HEK293 (cell line): ENCODE measurements at regions not wholly inside any gene's neighbourhood (a gene's known extent, or its start where the extent isn't known, plus 50 kb on each side); places are given as distances from the start of the nearest gene placed in this dataset.
A peak's percentile ranks its signal among the peaks of the same experiment; 100 is the strongest.

Experiments used
- CTCF ChIA-PET: fragments of 350-600 bp; formaldehyde crosslinking; extraction: SDS; loops from one replicate; lab custom pipeline; 2021; ENCODE audit warnings: antibody characterized with exemption; lab: Yijun Ruan, JAX
- POLR2A ChIA-PET: fragments of 300-600 bp; formaldehyde crosslinking; extraction: SDS; loops from one replicate; lab custom pipeline; 2020; ENCODE audit warnings: antibody characterized with exemption, inconsistent platforms; lab: Yijun Ruan, JAX
- H3K27ac ChIP-seq: fragments of 200-500 bp; sonication (Bioruptor generic); 2 replicates; pipeline ENCODE4 v1.5.1; 2014; ENCODE audit warnings: low read depth, low read length, control low read depth, inconsistent platforms; ENCODE audit errors: extremely low read depth
- H3K36me3 ChIP-seq, 2 experiments: fragments of 200-500 bp in 1 of 2; sonication (Bioruptor generic) in 1 of 2; 1 replicate in 1 of 2; 2 replicates in 1 of 2; pipeline ENCODE4 v1.5.1; 2014 to 2017; ENCODE audit warnings: inconsistent platforms in 2 of 2, low read length in 2 of 2; ENCODE audit not compliant: control insufficient read depth in 2 of 2, insufficient read depth in 1 of 2
- H3K4me1 ChIP-seq: fragments of 200-500 bp; sonication (Bioruptor generic); 2 replicates; pipeline ENCODE4 v1.5.1; 2014; ENCODE audit warnings: mild to moderate bottlenecking, low read length, inconsistent platforms; ENCODE audit not compliant: control insufficient read depth, insufficient read depth
- H3K4me3 ChIP-seq: 2 replicates; pipeline ENCODE4 v1.5.1; 2011; ENCODE audit warnings: low read depth, mild to moderate bottlenecking, control low read depth, low read length, moderate library complexity
- H3K9me3 ChIP-seq: fragments of 200-500 bp; sonication (Bioruptor generic); 2 replicates; pipeline ENCODE4 v1.5.1; 2014; ENCODE audit warnings: low read depth, low read length, inconsistent platforms; ENCODE audit not compliant: control insufficient read depth, insufficient read depth
- KLF7 ChIP-seq: fragments of 450-650 bp; formaldehyde crosslinking; IDR thresholded peaks from 2 replicates; pipeline ENCODE4 v1.5.1; 2016; ENCODE audit warnings: missing biosample characterization, missing genetic modification characterization, borderline replicate concordance
- ZBTB8A ChIP-seq: fragments of 450-650 bp; formaldehyde crosslinking; IDR thresholded peaks from 2 replicates; pipeline ENCODE4 v1.5.1; 2016; ENCODE audit warnings: missing biosample characterization, missing genetic modification characterization
- ZFP69B ChIP-seq: fragments of 450-650 bp; formaldehyde crosslinking; IDR thresholded peaks from 2 replicates; pipeline ENCODE4 v1.5.1; 2016; ENCODE audit warnings: missing biosample characterization, missing genetic modification characterization
- ZNF133 ChIP-seq: fragments of 450-650 bp; formaldehyde crosslinking; IDR thresholded peaks from 2 replicates; pipeline ENCODE4 v1.5.1; 2016; ENCODE audit warnings: missing biosample characterization, missing genetic modification characterization
- ZNF169 ChIP-seq: fragments of 450-650 bp; formaldehyde crosslinking; IDR thresholded peaks from 2 replicates; pipeline ENCODE4 v1.5.1; 2016; ENCODE audit warnings: missing biosample characterization, missing genetic modification characterization
- ZNF280D ChIP-seq: fragments of 450-650 bp; formaldehyde crosslinking; IDR thresholded peaks from 2 replicates; pipeline ENCODE4 v1.5.1; 2016; ENCODE audit warnings: missing biosample characterization, missing genetic modification characterization
- ZNF324 ChIP-seq: fragments of 450-650 bp; formaldehyde crosslinking; IDR thresholded peaks from 2 replicates; pipeline ENCODE4 v1.5.1; 2016; ENCODE audit warnings: missing biosample characterization, missing genetic modification characterization
- ZNF518A ChIP-seq: fragments of 450-650 bp; formaldehyde crosslinking; conservative IDR thresholded peaks from 2 replicates; pipeline ENCODE4 v1.5.1; 2016; ENCODE audit warnings: low read depth, missing biosample characterization, missing genetic modification characterization
- ZNF521 ChIP-seq: fragments of 450-650 bp; formaldehyde crosslinking; IDR thresholded peaks from 2 replicates; pipeline ENCODE4 v1.5.1; 2017; ENCODE audit warnings: missing biosample characterization, mild to moderate bottlenecking, missing genetic modification characterization
- ZNF544 ChIP-seq: fragments of 450-650 bp; formaldehyde crosslinking; IDR thresholded peaks from 2 replicates; pipeline ENCODE4 v1.5.0; 2017; ENCODE audit warnings: missing biosample characterization, missing genetic modification characterization
- ZNF654 ChIP-seq: fragments of 450-650 bp; formaldehyde crosslinking; IDR thresholded peaks from 2 replicates; pipeline ENCODE4 v1.5.1; 2016; ENCODE audit warnings: low read depth, missing biosample characterization, missing genetic modification characterization
- ZNF704 ChIP-seq: fragments of 450-650 bp; formaldehyde crosslinking; IDR thresholded peaks from 2 replicates; pipeline ENCODE4 v1.5.1; 2016; ENCODE audit warnings: missing biosample characterization, missing genetic modification characterization
- ZNF792 ChIP-seq: fragments of 450-650 bp; formaldehyde crosslinking; IDR thresholded peaks from 2 replicates; pipeline ENCODE4 v1.5.1; 2016; ENCODE audit warnings: missing biosample characterization, missing genetic modification characterization
- ZSCAN4 ChIP-seq: fragments of 450-650 bp; formaldehyde crosslinking; IDR thresholded peaks from 2 replicates; pipeline ENCODE4 v1.5.1; 2017; ENCODE audit warnings: missing biosample characterization, missing genetic modification characterization
- TF ChIP-seq, protein P1 (sequence below): fragments of 450-650 bp; formaldehyde crosslinking; IDR thresholded peaks from 2 replicates; pipeline ENCODE4 v1.5.1; 2016; ENCODE audit warnings: missing biosample characterization, missing genetic modification characterization
- TF ChIP-seq, protein P2 (sequence below): fragments of 450-650 bp; formaldehyde crosslinking; IDR thresholded peaks from 2 replicates; pipeline ENCODE4 v1.5.1; 2016; ENCODE audit warnings: missing biosample characterization, missing genetic modification characterization
- TF ChIP-seq, protein P3 (sequence below): fragments of 450-650 bp; formaldehyde crosslinking; IDR thresholded peaks from 2 replicates; pipeline ENCODE4 v1.5.1; 2017; ENCODE audit warnings: missing biosample characterization, missing genetic modification characterization
- TF ChIP-seq, protein P4 (sequence below): fragments of 450-650 bp; formaldehyde crosslinking; IDR thresholded peaks from 2 replicates; pipeline ENCODE4 v1.5.1; 2017; ENCODE audit warnings: missing biosample characterization, missing genetic modification characterization

- H3K36me3 ChIP-seq: no peaks in the 10 kb centered on the region
- no peak overlapping the region for H3K4me3 ChIP-seq
- H3K9me3 ChIP-seq: no peaks in the 10 kb centered on the region
- no peaks in the 10 kb centered on the region for H3K4me1 ChIP-seq
- H3K27ac ChIP-seq: no peak overlapping the region
- CTCF ChIA-PET: no interaction called here
- POLR2A ChIA-PET: interaction anchor here (0.6 kb wide), 1 partner anchor 9 kb away, joined by 3 read pairs; no protein-coding TSS in a partner anchor
- TF ChIP-seq ZNF704 (no peak), ZNF518A (tag by site-specific recombination) (no peak), ZSCAN4 (tag by site-specific recombination) (no peak), ZNF169 (tag by site-specific recombination) (no peak), ZNF133 (no peak), ZNF792 (tag by site-specific recombination) (no peak), ZNF654 (tag by site-specific recombination) (no peak), ZFP69B (tag by site-specific recombination) (no peak), ZNF324 (no peak)
- TF ChIP-seq, protein P1, sequence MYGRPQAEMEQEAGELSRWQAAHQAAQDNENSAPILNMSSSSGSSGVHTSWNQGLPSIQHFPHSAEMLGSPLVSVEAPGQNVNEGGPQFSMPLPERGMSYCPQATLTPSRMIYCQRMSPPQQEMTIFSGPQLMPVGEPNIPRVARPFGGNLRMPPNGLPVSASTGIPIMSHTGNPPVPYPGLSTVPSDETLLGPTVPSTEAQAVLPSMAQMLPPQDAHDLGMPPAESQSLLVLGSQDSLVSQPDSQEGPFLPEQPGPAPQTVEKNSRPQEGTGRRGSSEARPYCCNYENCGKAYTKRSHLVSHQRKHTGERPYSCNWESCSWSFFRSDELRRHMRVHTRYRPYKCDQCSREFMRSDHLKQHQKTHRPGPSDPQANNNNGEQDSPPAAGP (tag by site-specific recombination): no peak
- TF ChIP-seq, protein P2, sequence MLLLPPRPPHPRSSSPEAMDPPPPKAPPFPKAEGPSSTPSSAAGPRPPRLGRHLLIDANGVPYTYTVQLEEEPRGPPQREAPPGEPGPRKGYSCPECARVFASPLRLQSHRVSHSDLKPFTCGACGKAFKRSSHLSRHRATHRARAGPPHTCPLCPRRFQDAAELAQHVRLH (tag by site-specific recombination): no peak
- TF ChIP-seq, all 188 proteins: peak for 0
Measured at GRCh38 chr3:124172816-124173215, 180.9 kb upstream of the ROPN1 start.

GRCh38 chr3:124174476-124174875 lies 182.6 kb upstream of the ROPN1 start:
- no peak overlapping the region for H3K4me3 ChIP-seq
- POLR2A ChIA-PET: no interaction called here
- no peaks in the 10 kb centered on the region for H3K9me3 ChIP-seq
- H3K27ac ChIP-seq: no peak overlapping the region
- no peaks in the 10 kb centered on the region for H3K4me1 ChIP-seq
- H3K36me3 ChIP-seq: no peaks in the 10 kb centered on the region
- CTCF ChIA-PET: interaction anchor here (0.7 to 0.8 kb wide), 2 partner anchors 12 to 17 kb away, joined by 3 read pairs; no protein-coding TSS in a partner anchor
- TF ChIP-seq ZNF521 (no peak), ZNF280D (tag by site-specific recombination) (no peak), ZBTB8A (tag by site-specific recombination) (0 out of 2 replicates have a peak, but pooled peaks have one; percentile 14), KLF7 (tag by site-specific recombination) (no peak), ZNF544 (tag by site-specific recombination) (peak; percentile 86)
- TF ChIP-seq, protein P3, sequence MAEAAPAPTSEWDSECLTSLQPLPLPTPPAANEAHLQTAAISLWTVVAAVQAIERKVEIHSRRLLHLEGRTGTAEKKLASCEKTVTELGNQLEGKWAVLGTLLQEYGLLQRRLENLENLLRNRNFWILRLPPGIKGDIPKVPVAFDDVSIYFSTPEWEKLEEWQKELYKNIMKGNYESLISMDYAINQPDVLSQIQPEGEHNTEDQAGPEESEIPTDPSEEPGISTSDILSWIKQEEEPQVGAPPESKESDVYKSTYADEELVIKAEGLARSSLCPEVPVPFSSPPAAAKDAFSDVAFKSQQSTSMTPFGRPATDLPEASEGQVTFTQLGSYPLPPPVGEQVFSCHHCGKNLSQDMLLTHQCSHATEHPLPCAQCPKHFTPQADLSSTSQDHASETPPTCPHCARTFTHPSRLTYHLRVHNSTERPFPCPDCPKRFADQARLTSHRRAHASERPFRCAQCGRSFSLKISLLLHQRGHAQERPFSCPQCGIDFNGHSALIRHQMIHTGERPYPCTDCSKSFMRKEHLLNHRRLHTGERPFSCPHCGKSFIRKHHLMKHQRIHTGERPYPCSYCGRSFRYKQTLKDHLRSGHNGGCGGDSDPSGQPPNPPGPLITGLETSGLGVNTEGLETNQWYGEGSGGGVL: 0 out of 2 replicates have a peak, but pooled peaks have one; percentile 21
- TF ChIP-seq, protein P4, sequence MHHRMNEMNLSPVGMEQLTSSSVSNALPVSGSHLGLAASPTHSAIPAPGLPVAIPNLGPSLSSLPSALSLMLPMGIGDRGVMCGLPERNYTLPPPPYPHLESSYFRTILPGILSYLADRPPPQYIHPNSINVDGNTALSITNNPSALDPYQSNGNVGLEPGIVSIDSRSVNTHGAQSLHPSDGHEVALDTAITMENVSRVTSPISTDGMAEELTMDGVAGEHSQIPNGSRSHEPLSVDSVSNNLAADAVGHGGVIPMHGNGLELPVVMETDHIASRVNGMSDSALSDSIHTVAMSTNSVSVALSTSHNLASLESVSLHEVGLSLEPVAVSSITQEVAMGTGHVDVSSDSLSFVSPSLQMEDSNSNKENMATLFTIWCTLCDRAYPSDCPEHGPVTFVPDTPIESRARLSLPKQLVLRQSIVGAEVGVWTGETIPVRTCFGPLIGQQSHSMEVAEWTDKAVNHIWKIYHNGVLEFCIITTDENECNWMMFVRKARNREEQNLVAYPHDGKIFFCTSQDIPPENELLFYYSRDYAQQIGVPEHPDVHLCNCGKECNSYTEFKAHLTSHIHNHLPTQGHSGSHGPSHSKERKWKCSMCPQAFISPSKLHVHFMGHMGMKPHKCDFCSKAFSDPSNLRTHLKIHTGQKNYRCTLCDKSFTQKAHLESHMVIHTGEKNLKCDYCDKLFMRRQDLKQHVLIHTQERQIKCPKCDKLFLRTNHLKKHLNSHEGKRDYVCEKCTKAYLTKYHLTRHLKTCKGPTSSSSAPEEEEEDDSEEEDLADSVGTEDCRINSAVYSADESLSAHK: 0 out of 2 replicates have a peak, but pooled peaks have one; percentile 41
